IMR-90 (cell line): ENCODE measurements at regions not wholly inside any gene's neighbourhood (a gene's known extent, or its start where the extent isn't known, plus 50 kb on each side); places are given as distances from the start of the nearest gene placed in this dataset.

ENCODE experiments used
- ATAC-seq: fragments of 200-7000 bp; cut with Tn5 transposase; 2 replicates; pipeline ENCODE4 v1.9.1; 2020; ENCODE audit warnings: low read depth, mild to moderate bottlenecking, moderate library complexity
- BruUV-seq: library from RNA; stranded (reverse); fragments of 400-500 nt; replicated peaks from 2 replicates; lab custom pipeline; 2021; lab: Mats Ljungman, UMichigan
- CTCF ChIA-PET: fragments of 300-600 bp; formaldehyde crosslinking; extraction: SDS; loops from one replicate; lab custom pipeline; 2021; ENCODE audit warnings: antibody characterized with exemption; lab: Yijun Ruan, JAX
- POLR2A ChIA-PET: fragments of 300-600 bp; sonication (Branson Sonifier 250); formaldehyde crosslinking; loops from one replicate; lab custom pipeline; 2022; ENCODE audit warnings: antibody characterized with exemption; ENCODE audit not compliant: unreplicated experiment; lab: Charles Lee
- DNase-seq: peaks from one replicate; pipeline ENCODE4 v3.0.0; 2013
- H2AFZ ChIP-seq: replicated peaks from 2 replicates; pipeline ENCODE3; 2013; ENCODE audit warnings: low read length, mild to moderate bottlenecking; ENCODE audit not compliant: poor library complexity
- H2AK5ac ChIP-seq: 2 replicates; pipeline ENCODE4 v1.6.1; 2013; ENCODE audit warnings: low read depth, low read length, inconsistent platforms
- H2AK9ac ChIP-seq: replicated peaks from 2 replicates; pipeline ENCODE3; 2013; ENCODE audit warnings: mild to moderate bottlenecking, low read depth, low read length, moderate library complexity; ENCODE audit not compliant: poor library complexity
- H2BK120ac ChIP-seq: 2 replicates; pipeline ENCODE4 v1.6.1; 2013; ENCODE audit warnings: low read depth, low read length, inconsistent platforms
- H2BK15ac ChIP-seq: 3 replicates; pipeline ENCODE4 v1.6.1; 2013; ENCODE audit warnings: low read depth, low read length, inconsistent platforms
- H2BK20ac ChIP-seq: 2 replicates; pipeline ENCODE4 v1.6.1; 2013; ENCODE audit warnings: low read depth, mild to moderate bottlenecking, inconsistent platforms, low read length, moderate library complexity
- H2BK5ac ChIP-seq: 2 replicates; pipeline ENCODE4 v1.6.1; 2013; ENCODE audit warnings: mild to moderate bottlenecking, low read depth, low read length, inconsistent platforms; ENCODE audit not compliant: poor library complexity, severe bottlenecking
- H3K14ac ChIP-seq: replicated peaks from 2 replicates; pipeline ENCODE4 v1.6.1; 2013; ENCODE audit warnings: low read depth, low read length, inconsistent platforms
- H3K18ac ChIP-seq: 2 replicates; pipeline ENCODE4 v1.6.1; 2013; ENCODE audit warnings: low read depth, low read length, control low read depth
- H3K23ac ChIP-seq: 2 replicates; pipeline ENCODE4 v1.6.1; 2013; ENCODE audit warnings: low read depth, low read length, inconsistent platforms
- H3K27ac ChIP-seq: 2 replicates; pipeline ENCODE4 v1.5.1; 2013; ENCODE audit warnings: mild to moderate bottlenecking, control low read depth, low read length; ENCODE audit not compliant: insufficient read depth
- H3K27me3 ChIP-seq: 2 replicates; pipeline ENCODE4 v1.6.1; 2013; ENCODE audit warnings: low read length; ENCODE audit not compliant: control insufficient read depth, insufficient read depth
- H3K36me3 ChIP-seq: 2 replicates; pipeline ENCODE4 v1.6.1; 2013; ENCODE audit warnings: low read length, mixed read lengths; ENCODE audit not compliant: control insufficient read depth, insufficient read depth
- H3K4ac ChIP-seq: 2 replicates; pipeline ENCODE4 v1.6.1; 2013; ENCODE audit warnings: low read depth, low read length, inconsistent platforms
- H3K4me1 ChIP-seq: 2 replicates; pipeline ENCODE4 v1.6.1; 2013; ENCODE audit warnings: low read length, mixed read lengths; ENCODE audit not compliant: control insufficient read depth, insufficient read depth
- H3K4me2 ChIP-seq: 2 replicates; pipeline ENCODE4 v1.6.1; 2013; ENCODE audit warnings: low read depth, mild to moderate bottlenecking, control low read depth, low read length, moderate library complexity
- H3K4me3 ChIP-seq: 2 replicates; pipeline ENCODE4 v1.5.1; 2013; ENCODE audit warnings: low read depth, mild to moderate bottlenecking, control low read depth, low read length, moderate library complexity; ENCODE audit not compliant: insufficient read depth
- H3K56ac ChIP-seq: 2 replicates; pipeline ENCODE4 v1.6.1; 2013; ENCODE audit warnings: low read length, inconsistent platforms; ENCODE audit not compliant: insufficient read depth; ENCODE audit errors: extremely low read depth
- H3K79me1 ChIP-seq, 2 experiments: 2 replicates each; pipeline ENCODE4 v1.6.1; 2013; ENCODE audit warnings: low read length in 2 of 2, inconsistent platforms in 1 of 2, low read depth in 1 of 2
- H3K9ac ChIP-seq: 2 replicates; pipeline ENCODE4 v1.6.1; 2013; ENCODE audit warnings: low read depth, low read length, control low read depth
- H3K9me1 ChIP-seq: 2 replicates; pipeline ENCODE4 v1.6.1; 2013; ENCODE audit warnings: low read length, inconsistent platforms; ENCODE audit not compliant: insufficient read depth
- H3K9me3 ChIP-seq: 2 replicates; pipeline ENCODE4 v1.6.1; 2013; ENCODE audit warnings: low read length; ENCODE audit not compliant: control insufficient read depth, insufficient read depth
- H4K20me1 ChIP-seq: 2 replicates; pipeline ENCODE4 v1.6.1; 2013; ENCODE audit warnings: low read length, inconsistent platforms; ENCODE audit not compliant: insufficient read depth
- H4K5ac ChIP-seq: 2 replicates; pipeline ENCODE4 v1.6.1; 2013; ENCODE audit warnings: mild to moderate bottlenecking, low read depth, low read length, control low read depth
- H4K8ac ChIP-seq, 2 experiments: 2 replicates each; pipeline ENCODE4 v1.6.1; 2013; ENCODE audit warnings: low read depth in 2 of 2, low read length in 2 of 2, control low read depth in 1 of 2, inconsistent platforms in 1 of 2
- H4K91ac ChIP-seq: 2 replicates; pipeline ENCODE4 v1.6.1; 2013; ENCODE audit warnings: low read depth, low read length, inconsistent platforms; ENCODE audit not compliant: insufficient read depth
- BHLHE40 ChIP-seq: fragments of 150-350 bp; IDR thresholded peaks from 2 replicates; pipeline ENCODE4 v1.6.1; 2016; ENCODE audit warnings: mild to moderate bottlenecking, low read depth, low read length
- FOS ChIP-seq: fragments of 150-350 bp; IDR thresholded peaks from 2 replicates; pipeline ENCODE4 v1.6.1; 2016; ENCODE audit warnings: low read depth, low read length
- MAFK ChIP-seq: IDR thresholded peaks from 2 replicates; pipeline ENCODE4 v1.6.1; 2012; ENCODE audit warnings: low read depth, low read length, improper control_type of control experiment
- MAZ ChIP-seq: IDR thresholded peaks from 2 replicates; pipeline ENCODE4 v1.6.1; 2012; ENCODE audit warnings: low read depth, mild to moderate bottlenecking, low read length, improper control_type of control experiment, moderate library complexity, borderline replicate concordance
- NFE2L2 ChIP-seq: fragments of 150-350 bp; IDR thresholded peaks from 2 replicates; pipeline ENCODE4 v1.6.1; 2016; ENCODE audit warnings: low read depth, mild to moderate bottlenecking, low read length
- POLR2A ChIP-seq: IDR thresholded peaks from 2 replicates; pipeline ENCODE4 v1.6.1; 2012; ENCODE audit warnings: mild to moderate bottlenecking, low read depth, low read length
- RAD21 ChIP-seq: IDR thresholded peaks from 2 replicates; pipeline ENCODE4 v1.6.1; 2012; ENCODE audit warnings: low read length, improper control_type of control experiment
- RCOR1 ChIP-seq: IDR thresholded peaks from 2 replicates; pipeline ENCODE4 v1.6.1; 2012; ENCODE audit warnings: mild to moderate bottlenecking, low read length, improper control_type of control experiment; ENCODE audit not compliant: insufficient replicate concordance
- SMC3 ChIP-seq: fragments of 150-350 bp; IDR thresholded peaks from 2 replicates; pipeline ENCODE4 v1.6.1; 2016; ENCODE audit warnings: low read depth, mild to moderate bottlenecking, antibody characterized with exemption, low read length, moderate library complexity
- WGBS, 2 experiments: methylation state at CpG; one replicate each; pipeline versions ENCODE4 v1.1.5 to v1.1.7; 2013; ENCODE audit warnings: missing lambda C conversion rate in 2 of 2; ENCODE audit not compliant: insufficient read length in 1 of 2; ENCODE audit errors: extremely low coverage in 2 of 2; 5-methylcytosine and 5-hydroxymethylcytosine counted together
- dilution Hi-C: fragments of 300-500 bp; cut with HindIII; formaldehyde crosslinking; loops from one replicate; pipeline ENCODE4 v1.14.3; 2018; ENCODE audit warnings: low sequenced_read_pairs; ENCODE audit not compliant: unreplicated experiment
- in situ Hi-C: fragments of 300-500 bp; cut with MboI; formaldehyde crosslinking; loops from 3 replicates; pipeline ENCODE4 v1.14.3; 2019; ENCODE audit warnings: low sequenced_read_pairs, inconsistent platforms, mixed read lengths
- intact Hi-C: fragments of 100-400 bp; cut with micrococcal nuclease; formaldehyde crosslinking; loops from 2 replicates; pipeline ENCODE4 v1.10.0; 2022
- TF ChIP-seq, protein P1 (sequence below): fragments of 150-350 bp; IDR thresholded peaks from 2 replicates; pipeline ENCODE4 v1.6.1; 2016; ENCODE audit warnings: low read depth, mild to moderate bottlenecking, low read length, moderate library complexity, borderline replicate concordance
- TF ChIP-seq, protein P2 (sequence below): fragments of 150-350 bp; IDR thresholded peaks from 2 replicates; pipeline ENCODE4 v1.6.1; 2017; ENCODE audit warnings: mild to moderate bottlenecking, antibody characterized with exemption, low read length, low read depth
- TF ChIP-seq, protein P3 (sequence below): conservative IDR thresholded peaks from 2 replicates; pipeline ENCODE4 v1.5.1; 2012; ENCODE audit warnings: mild to moderate bottlenecking, low read depth, low read length, improper control_type of control experiment

DNA sequence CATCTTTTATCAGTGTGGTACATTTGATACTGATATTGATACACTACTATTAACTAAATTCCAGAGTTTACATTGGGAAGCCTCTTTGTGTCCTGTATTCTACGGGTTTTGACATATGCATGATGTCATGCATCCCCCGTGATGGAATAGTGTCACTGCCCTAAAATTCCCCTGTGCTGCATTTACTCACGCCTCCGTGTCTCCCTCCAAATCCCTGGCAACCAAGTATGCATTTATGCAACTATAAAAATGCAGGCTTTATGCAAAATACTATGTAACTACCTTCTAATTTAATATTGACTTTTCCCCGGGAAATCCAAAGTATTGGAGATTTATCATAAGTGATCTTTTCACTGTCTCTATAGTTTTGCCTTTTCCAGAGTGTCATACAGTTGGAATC lies 453.7 kb upstream of the RUNX1 start:
- Histone ChIP-seq H2BK15ac (no peak overlapping the region), H2AK9ac (no peak overlapping the region), H3K9me1 (no peaks in the 10 kb centered on the region), H2AFZ (no peak overlapping the region), H3K4me3 (no peak overlapping the region), H3K4ac (no peak overlapping the region), H3K27ac (no peak overlapping the region), H2AK5ac (no peak overlapping the region), H4K5ac (no peak overlapping the region), H3K9ac (no peak overlapping the region), H4K91ac (no peak overlapping the region), H3K18ac (no peak overlapping the region), H3K4me2 (no peak overlapping the region), H4K20me1 (no peaks in the 10 kb centered on the region), H3K56ac (no peak overlapping the region), H2BK120ac (no peak overlapping the region), H3K27me3 (no peaks in the 10 kb centered on the region), H2BK5ac (no peak overlapping the region), H4K8ac (no peak overlapping the region), H3K9me3 (no peaks in the 10 kb centered on the region), H2BK20ac (no peak overlapping the region), H3K23ac (no peak overlapping the region), H3K36me3 (no peaks in the 10 kb centered on the region), H3K14ac (no peak overlapping the region), H3K79me1 (no peaks in the 10 kb centered on the region), H3K4me1 (0 out of 2 replicates have a peak, but pooled peaks cover 2% of the 10 kb centered on the region)
- dilution Hi-C loops = no loop called here
- in situ Hi-C loops = no loop called here
- TF ChIP-seq FOS (no peak), BHLHE40 (no peak), RCOR1 (no peak), MAZ (no peak), RAD21 (no peak), NFE2L2 (no peak), MAFK (no peak), POLR2A (no peak), SMC3 (no peak)
- TF ChIP-seq, protein P1, sequence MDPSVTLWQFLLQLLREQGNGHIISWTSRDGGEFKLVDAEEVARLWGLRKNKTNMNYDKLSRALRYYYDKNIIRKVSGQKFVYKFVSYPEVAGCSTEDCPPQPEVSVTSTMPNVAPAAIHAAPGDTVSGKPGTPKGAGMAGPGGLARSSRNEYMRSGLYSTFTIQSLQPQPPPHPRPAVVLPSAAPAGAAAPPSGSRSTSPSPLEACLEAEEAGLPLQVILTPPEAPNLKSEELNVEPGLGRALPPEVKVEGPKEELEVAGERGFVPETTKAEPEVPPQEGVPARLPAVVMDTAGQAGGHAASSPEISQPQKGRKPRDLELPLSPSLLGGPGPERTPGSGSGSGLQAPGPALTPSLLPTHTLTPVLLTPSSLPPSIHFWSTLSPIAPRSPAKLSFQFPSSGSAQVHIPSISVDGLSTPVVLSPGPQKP = no peak
- TF ChIP-seq, protein P2, sequence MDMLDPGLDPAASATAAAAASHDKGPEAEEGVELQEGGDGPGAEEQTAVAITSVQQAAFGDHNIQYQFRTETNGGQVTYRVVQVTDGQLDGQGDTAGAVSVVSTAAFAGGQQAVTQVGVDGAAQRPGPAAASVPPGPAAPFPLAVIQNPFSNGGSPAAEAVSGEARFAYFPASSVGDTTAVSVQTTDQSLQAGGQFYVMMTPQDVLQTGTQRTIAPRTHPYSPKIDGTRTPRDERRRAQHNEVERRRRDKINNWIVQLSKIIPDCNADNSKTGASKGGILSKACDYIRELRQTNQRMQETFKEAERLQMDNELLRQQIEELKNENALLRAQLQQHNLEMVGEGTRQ = no peak
- TF ChIP-seq, protein P3, sequence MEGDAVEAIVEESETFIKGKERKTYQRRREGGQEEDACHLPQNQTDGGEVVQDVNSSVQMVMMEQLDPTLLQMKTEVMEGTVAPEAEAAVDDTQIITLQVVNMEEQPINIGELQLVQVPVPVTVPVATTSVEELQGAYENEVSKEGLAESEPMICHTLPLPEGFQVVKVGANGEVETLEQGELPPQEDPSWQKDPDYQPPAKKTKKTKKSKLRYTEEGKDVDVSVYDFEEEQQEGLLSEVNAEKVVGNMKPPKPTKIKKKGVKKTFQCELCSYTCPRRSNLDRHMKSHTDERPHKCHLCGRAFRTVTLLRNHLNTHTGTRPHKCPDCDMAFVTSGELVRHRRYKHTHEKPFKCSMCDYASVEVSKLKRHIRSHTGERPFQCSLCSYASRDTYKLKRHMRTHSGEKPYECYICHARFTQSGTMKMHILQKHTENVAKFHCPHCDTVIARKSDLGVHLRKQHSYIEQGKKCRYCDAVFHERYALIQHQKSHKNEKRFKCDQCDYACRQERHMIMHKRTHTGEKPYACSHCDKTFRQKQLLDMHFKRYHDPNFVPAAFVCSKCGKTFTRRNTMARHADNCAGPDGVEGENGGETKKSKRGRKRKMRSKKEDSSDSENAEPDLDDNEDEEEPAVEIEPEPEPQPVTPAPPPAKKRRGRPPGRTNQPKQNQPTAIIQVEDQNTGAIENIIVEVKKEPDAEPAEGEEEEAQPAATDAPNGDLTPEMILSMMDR = no peak
- CTCF ChIA-PET = no interaction called here
- DNase-seq (no peak), ATAC-seq (no peak)
- WGBS, 2 experiments = no CpG with 5 or more reads among the region's 5 CpGs
- intact Hi-C loops = loop anchor here (10.0 kb wide), 2 partner anchors 442 to 448 kb away; no protein-coding TSS in a partner anchor
- BruUV-seq = no TSS peak
- POLR2A ChIA-PET = no interaction called here
